HepG2 (cell line): ENCODE measurements at regions not wholly inside any gene's neighbourhood (a gene's known extent, or its start where the extent isn't known, plus 50 kb on each side); places are given as distances from the start of the nearest gene placed in this dataset.

Experiments
- ATAC-seq: fragments of 200-7000 bp; cut with Tn5 transposase; 3 replicates; pipeline ENCODE4 v1.9.1; 2020; ENCODE audit warnings: mild to moderate bottlenecking, moderate library complexity
- BruUV-seq: library from RNA; stranded (reverse); fragments of 400-500 nt; replicated peaks from 2 replicates; lab custom pipeline; 2021; lab: Mats Ljungman, UMichigan
- CTCF ChIA-PET: fragments of 300-600 bp; formaldehyde crosslinking; extraction: SDS; loops from one replicate; lab custom pipeline; 2021; ENCODE audit warnings: low total read pairs, inconsistent platforms, low intra/inter-chr PET ratio; lab: Yijun Ruan, JAX
- POLR2A ChIA-PET: fragments of 350-600 bp; sonication (Branson Sonifier 250); formaldehyde crosslinking; loops from one replicate; lab custom pipeline; 2020; ENCODE audit warnings: antibody characterized with exemption, inconsistent platforms; lab: Yijun Ruan, JAX
- DNase-seq: peaks from one replicate; pipeline ENCODE4 v3.0.0-alpha.2; 2015; ENCODE audit warnings: low spot score
- FAIRE-seq: peaks from 3 replicates; lab custom pipeline; 2011; peaks lifted over from hg19 to GRCh38; lab: Jason Lieb, UNC
- H2AFZ ChIP-seq: one replicate; pipeline ENCODE4 v1.6.1; 2011; ENCODE audit warnings: low read length, inconsistent platforms
- H3K27ac ChIP-seq: fragments of 300-600 bp; 3 replicates; pipeline ENCODE4 v1.8.0; 2011; ENCODE audit warnings: mixed run types, mild to moderate bottlenecking, mixed read lengths, low read length, inconsistent platforms; ENCODE audit not compliant: insufficient read depth; ENCODE audit errors: extremely low read length
- H3K27me3 ChIP-seq, 2 experiments: fragments of 200-600 bp in 1 of 2; 2 replicates in 1 of 2; 3 replicates in 1 of 2; pipeline versions ENCODE4 v1.6.0 to v1.8.0; 2011; ENCODE audit warnings: low read length in 2 of 2, mild to moderate bottlenecking in 2 of 2, moderate library complexity in 2 of 2, inconsistent platforms in 1 of 2; ENCODE audit not compliant: insufficient read depth in 2 of 2, control insufficient read depth in 1 of 2
- H3K36me3 ChIP-seq, 2 experiments: fragments of 200-600 bp in 1 of 2; replicated peaks in 1 of 2; 2 replicates in 1 of 2; 3 replicates in 1 of 2; pipeline versions ENCODE4 v1.5.1 to v1.8.0; 2011; ENCODE audit warnings: low read length in 2 of 2, inconsistent platforms in 1 of 2; ENCODE audit not compliant: insufficient read depth in 2 of 2, control insufficient read depth in 1 of 2
- H3K4me1 ChIP-seq: 2 replicates; pipeline ENCODE4 v1.5.1; 2012; ENCODE audit warnings: low read length, inconsistent platforms; ENCODE audit not compliant: insufficient read depth
- H3K4me2 ChIP-seq: 2 replicates; pipeline ENCODE4 v1.6.0; 2011; ENCODE audit warnings: low read depth, low read length, inconsistent platforms
- H3K4me3 ChIP-seq, 3 experiments: fragments of 200-600 bp in 1 of 3; sonication (generic), shearing (Covaris generic) in 1 of 3; replicated peaks in 1 of 3; 2 replicates each; pipeline ENCODE4 v1.5.1; 2011 to 2016; ENCODE audit warnings: low read length in 3 of 3, inconsistent platforms in 2 of 3, low read depth in 2 of 3, mild to moderate bottlenecking in 2 of 3, control low read depth in 1 of 3, mixed read lengths in 1 of 3; ENCODE audit not compliant: insufficient read depth in 1 of 3
- H3K79me2 ChIP-seq: one replicate; pipeline ENCODE4 v1.6.1; 2011; ENCODE audit warnings: low read length, inconsistent platforms; ENCODE audit not compliant: insufficient read depth
- H3K9ac ChIP-seq: 2 replicates; pipeline ENCODE4 v1.6.0; 2011; ENCODE audit warnings: mild to moderate bottlenecking, low read depth, low read length, inconsistent platforms; ENCODE audit not compliant: insufficient read depth
- H3K9me3 ChIP-seq: 2 replicates; pipeline ENCODE4 v1.5.1; 2012; ENCODE audit warnings: mild to moderate bottlenecking, low read length
- H4K20me1 ChIP-seq: 2 replicates; pipeline ENCODE4 v1.6.0; 2011; ENCODE audit warnings: inconsistent platforms, mild to moderate bottlenecking, low read length, moderate library complexity; ENCODE audit not compliant: insufficient read depth
- AKAP8 ChIP-seq: sonication (generic); formaldehyde crosslinking; IDR thresholded peaks from 2 replicates; pipeline ENCODE4 v1.5.1; 2020; ENCODE audit warnings: mild to moderate bottlenecking, missing genetic modification reagents
- ARID3A ChIP-seq: IDR thresholded peaks from 2 replicates; pipeline ENCODE4 v1.6.1; 2012; ENCODE audit warnings: low read depth, low read length, improper control_type of control experiment
- ARNT ChIP-seq: fragments of 450-650 bp; IDR thresholded peaks from 2 replicates; pipeline ENCODE4 v1.6.1; 2017
- ATF1 ChIP-seq: IDR thresholded peaks from 2 replicates; pipeline ENCODE4 v1.6.1; 2016; ENCODE audit warnings: mild to moderate bottlenecking, control low read depth
- BCL6 ChIP-seq: IDR thresholded peaks from 2 replicates; pipeline ENCODE4 v1.6.1; 2016; ENCODE audit warnings: missing genetic modification reagents, missing compliant biosample characterization
- CENPBD1 ChIP-seq: sonication (generic); formaldehyde crosslinking; IDR thresholded peaks from 2 replicates; pipeline ENCODE4 v1.8.0; 2022; ENCODE audit warnings: missing genetic modification reagents, low read depth, mild to moderate bottlenecking, borderline replicate concordance
- FLYWCH1 ChIP-seq: sonication (generic); formaldehyde crosslinking; IDR thresholded peaks from 2 replicates; pipeline ENCODE4 v1.8.1; 2023; ENCODE audit warnings: mild to moderate bottlenecking, missing genetic modification reagents
- FOXP1 ChIP-seq, 2 experiments: fragments of 450-650 bp in 1 of 2; IDR thresholded peaks; 2 replicates each; pipeline ENCODE4 v1.6.1; 2017 to 2018; ENCODE audit warnings: antibody characterized with exemption in 1 of 2
- HDAC2 ChIP-seq: sonication (generic); formaldehyde crosslinking; IDR thresholded peaks from 2 replicates; pipeline ENCODE4 v1.4.0; 2020; ENCODE audit warnings: missing genetic modification reagents
- HIC2 ChIP-seq: sonication (generic); formaldehyde crosslinking; IDR thresholded peaks from 2 replicates; pipeline ENCODE4 v1.9.0; 2022; ENCODE audit warnings: low read depth, missing genetic modification reagents
- MAFK ChIP-seq, 2 experiments: IDR thresholded peaks in 1 of 2; conservative IDR thresholded peaks in 1 of 2; 2 replicates each; pipeline ENCODE4 v1.6.1; 2011; ENCODE audit warnings: improper control_type of control experiment in 2 of 2, low read length in 2 of 2
- MEF2D ChIP-seq: sonication (generic); formaldehyde crosslinking; IDR thresholded peaks from 2 replicates; pipeline ENCODE4 v1.5.1; 2020; ENCODE audit warnings: mild to moderate bottlenecking, missing genetic modification reagents
- NFE2L2 ChIP-seq: fragments of 150-350 bp; IDR thresholded peaks from 2 replicates; pipeline ENCODE4 v1.6.1; 2014; ENCODE audit warnings: low read length
- PHB2 ChIP-seq: fragments of 450-650 bp; IDR thresholded peaks from 2 replicates; pipeline ENCODE4 v1.6.1; 2018; ENCODE audit not compliant: partially characterized antibody
- POLR2G ChIP-seq: fragments of 200-400 bp; formaldehyde crosslinking; IDR thresholded peaks from 2 replicates; pipeline ENCODE4 v1.6.1; 2018; ENCODE audit warnings: mild to moderate bottlenecking, low read depth, low read length, moderate library complexity
- SMAD3 ChIP-seq: sonication (generic); formaldehyde crosslinking; IDR thresholded peaks from 2 replicates; pipeline ENCODE4 v1.4.0; 2020; ENCODE audit warnings: missing genetic modification reagents
- ZFP41 ChIP-seq: sonication (generic); formaldehyde crosslinking; IDR thresholded peaks from 2 replicates; pipeline ENCODE4 v1.4.0; 2020; ENCODE audit warnings: mild to moderate bottlenecking, missing genetic modification reagents, borderline replicate concordance
- ZFX ChIP-seq: sonication (generic); formaldehyde crosslinking; IDR thresholded peaks from 2 replicates; pipeline ENCODE4 v1.4.0; 2020; ENCODE audit warnings: mild to moderate bottlenecking, low read depth, missing genetic modification reagents, moderate library complexity
- ZNF12 ChIP-seq: sonication (generic); formaldehyde crosslinking; IDR thresholded peaks from 2 replicates; pipeline ENCODE4 v1.5.0; 2020; ENCODE audit warnings: missing genetic modification reagents
- ZNF3 ChIP-seq: IDR thresholded peaks from 2 replicates; pipeline ENCODE4 v1.7.0; 2017; ENCODE audit warnings: inconsistent platforms
- ZNF335 ChIP-seq: sonication (generic); formaldehyde crosslinking; IDR thresholded peaks from 2 replicates; pipeline ENCODE4 v1.4.0; 2020; ENCODE audit warnings: missing genetic modification reagents
- ZNF644 ChIP-seq: IDR thresholded peaks from 2 replicates; pipeline ENCODE4 v1.6.1; 2016; ENCODE audit warnings: low read depth
- ZNF761 ChIP-seq: sonication (generic); formaldehyde crosslinking; conservative IDR thresholded peaks from 2 replicates; pipeline ENCODE4 v1.4.0; 2020; ENCODE audit warnings: mild to moderate bottlenecking, missing genetic modification reagents
- ZNF773 ChIP-seq: sonication (generic); formaldehyde crosslinking; IDR thresholded peaks from 2 replicates; pipeline ENCODE4 v1.4.0; 2020; ENCODE audit warnings: missing genetic modification reagents, borderline replicate concordance
- WGBS: methylation state at CpG from one replicate; pipeline ENCODE4 v1.1.6; 2017; ENCODE audit warnings: low lambda C conversion rate; 5-methylcytosine and 5-hydroxymethylcytosine counted together
- in situ Hi-C: cut with HindIII; loops from 2 replicates; pipeline ENCODE4 v1.10.0; 2017; ENCODE audit warnings: low pct_unique_long_range_greater_than_20kb; ENCODE audit not compliant: extremely low pct_ligation_motif_present
- intact Hi-C: fragments of 100-400 bp; cut with micrococcal nuclease; formaldehyde crosslinking; loops from one replicate; pipeline ENCODE4 v1.10.0; 2022; ENCODE audit not compliant: unreplicated experiment

- no peak for TF ChIP-seq ZNF761
- TF ChIP-seq ZNF335 (CRISPR knock-in tag), result 0 out of 2 replicates have a peak, but pooled peaks have one; percentile 23
- TF ChIP-seq POLR2G, result no peak
- TF ChIP-seq ZNF12 (CRISPR knock-in tag), result peak; percentile 60; the same call in 1 of the 2 replicates
- TF ChIP-seq MAFK (conservative IDR thresholded peaks at IDR 0.05 in 1 of 2, IDR thresholded peaks at IDR 0.05 in 1 of 2; ENCODE audit: low read length in 2 of 2), result peak; percentile 99
- no peak for TF ChIP-seq ARNT
- TF ChIP-seq SMAD3 (CRISPR knock-in tag), result no peak
- TF ChIP-seq ZFX (CRISPR knock-in tag), result no peak
- no peak for TF ChIP-seq FOXP1 (IDR thresholded peaks at IDR 0.05)
- TF ChIP-seq FOXP1 (CRISPR knock-in tag; IDR thresholded peaks at IDR 0.05), result 0 out of 2 replicates have a peak, but pooled peaks have one; percentile 24
- TF ChIP-seq HDAC2 (CRISPR knock-in tag), result no peak
- 0 out of 2 replicates have a peak, but pooled peaks have one; percentile 16 for TF ChIP-seq BCL6 (CRISPR knock-in tag)
- peak; percentile 39; the same call in 1 of the 2 replicates for TF ChIP-seq ATF1 (CRISPR knock-in tag)
- no peak for TF ChIP-seq MEF2D (CRISPR knock-in tag)
- no peak for TF ChIP-seq CENPBD1
- TF ChIP-seq ZNF644 (CRISPR knock-in tag), result peak; percentile 37; the same call in 1 of the 2 replicates
Measured at GRCh38 chr14:31990926-31991572, 86.1 kb upstream of the ARHGAP5 start (continued).

- Histone ChIP-seq H3K4me1 (peaks cover 30% of the 10 kb centered on the region), H3K9me3 (no peaks in the 10 kb centered on the region), H3K36me3 (no peaks in the 10 kb centered on the region), H3K9ac (no peak overlapping the region), H3K4me2 (no peak overlapping the region), H4K20me1 (no peaks in the 10 kb centered on the region), H3K27me3 (peaks cover 0 to 11% of the 10 kb centered on the region in 2 experiments; a peak in 2 of 5 replicates), H3K4me3 (no peak overlapping the region), H2AFZ (no peak overlapping the region), H3K27ac (no peak overlapping the region), H3K79me2 (no peaks in the 10 kb centered on the region)
- WGBS, result 76% methylated on average over 1 of the region's 1 CpG
- ATAC-seq (no peak), DNase-seq (no peak), FAIRE-seq (no peak)
- ChIA-PET CTCF (no interaction called here), POLR2A (no interaction called here)
- intact Hi-C loops, result no loop called here
- no TSS peak for BruUV-seq
- in situ Hi-C loops, result no loop called here
- TF ChIP-seq NFE2L2 (no peak), PHB2 (no peak), AKAP8 (CRISPR knock-in tag) (no peak), ZFP41 (CRISPR knock-in tag) (no peak), FLYWCH1 (CRISPR knock-in tag) (no peak), ZNF3 (CRISPR knock-in tag) (no peak), HIC2 (CRISPR knock-in tag) (no peak), ZNF773 (CRISPR knock-in tag) (no peak), ARID3A (no peak)
Measured at GRCh38 chr14:31992011-31992447, 85.1 kb upstream of the ARHGAP5 start.
